HG02943 (cell line): ENCODE measurements at regions not wholly inside any gene's neighbourhood (a gene's known extent, or its start where the extent isn't known, plus 50 kb on each side); places are given as distances from the start of the nearest gene placed in this dataset.

ENCODE experiments used
- ATAC-seq: cut with Tn5 transposase; IDR thresholded peaks from one replicate; pipeline ENCODE4 v1.9.1; 2021; ENCODE audit warnings: mild to moderate bottlenecking, low read depth, moderate library complexity; ENCODE audit not compliant: unreplicated experiment

GRCh38 chr2:200725596-200725995 lies 86.1 kb upstream of the BZW1 start:
- ATAC-seq, result no peak

- no peak for ATAC-seq
These were observed 83.1 kb upstream of the BZW1 start for GRCh38 chr2:200728630-200729029.

GRCh38 chr2:200730302-200730701 lies 81.4 kb upstream of the BZW1 start:
- ATAC-seq, result no peak

GRCh38 chr2:200730960-200731359 lies 80.8 kb upstream of the BZW1 start:
- no peak for ATAC-seq

- no peak for ATAC-seq
These were observed 78.8 kb upstream of the BZW1 start for GRCh38 chr2:200732866-200733265.

- ATAC-seq, result no peak
These were observed 78.0 kb upstream of the BZW1 start for GRCh38 chr2:200733713-200734198.

- ATAC-seq, result no peak
These were observed 76.6 kb upstream of the BZW1 start for GRCh38 chr2:200735061-200735460.

- ATAC-seq, result no peak
These were observed 75.0 kb upstream of the BZW1 start for GRCh38 chr2:200736646-200737274.

GRCh38 chr2:200737585-200737984 lies 74.1 kb upstream of the BZW1 start:
- no peak for ATAC-seq

- no peak for ATAC-seq
These were observed 73.1 kb upstream of the BZW1 start for GRCh38 chr2:200738590-200738989.

- no peak for ATAC-seq
These were observed 70.8 kb upstream of the BZW1 start for GRCh38 chr2:200740907-200741306.

GRCh38 chr2:200741468-200742202 lies 70.1 kb upstream of the BZW1 start:
- ATAC-seq, result no peak

GRCh38 chr2:200742426-200742825 lies 69.3 kb upstream of the BZW1 start:
- no peak for ATAC-seq

GRCh38 chr2:200743042-200743676 lies 68.6 kb upstream of the BZW1 start:
- ATAC-seq, result no peak

- no peak for ATAC-seq
These were observed 67.5 kb upstream of the BZW1 start for GRCh38 chr2:200744201-200744602.

- ATAC-seq, result no peak
These were observed 65.4 kb upstream of the BZW1 start for GRCh38 chr2:200746301-200746700.

- ATAC-seq, result no peak
These were observed 63.8 kb upstream of the BZW1 start for GRCh38 chr2:200747668-200748618.

- ATAC-seq, result no peak
These were observed 62.9 kb upstream of the BZW1 start for GRCh38 chr2:200748779-200749178.

GRCh38 chr2:200749631-200750322 lies 61.9 kb upstream of the BZW1 start:
- no peak for ATAC-seq

- ATAC-seq, result no peak
These were observed 61.3 kb upstream of the BZW1 start for GRCh38 chr2:200750323-200750910.
